ENCODE measurements at regions not wholly inside any gene's neighbourhood (a gene's known extent, or its start where the extent isn't known, plus 50 kb on each side); places are given as distances from the start of the nearest gene placed in this dataset.

DNA sequence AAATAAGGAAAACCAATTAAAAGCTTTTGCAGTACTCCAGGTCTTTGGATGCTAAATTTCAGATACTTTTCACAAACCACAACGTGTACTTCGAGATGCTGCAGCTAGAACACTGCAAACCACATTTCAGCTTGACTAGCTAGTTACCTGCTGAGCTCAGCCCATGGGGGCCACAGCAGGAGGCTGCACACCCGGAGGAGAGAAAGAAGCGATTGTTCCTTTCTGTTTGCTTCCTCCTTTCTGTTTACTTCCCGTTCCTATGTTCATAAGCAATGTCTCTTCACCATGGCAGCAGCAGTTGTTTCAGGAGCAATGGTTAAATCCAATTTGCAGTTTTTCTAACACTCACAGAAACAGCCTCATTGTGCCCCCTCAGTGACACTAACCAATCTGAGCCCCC is 225.6 kb upstream of the FGGY start:
- Histone ChIP-seq H3K4me2 (ENCODE audit: insufficient read depth in 1 of 2, low read depth in 2 of 2, low read length in 2 of 2) (no peak overlapping the region), H3K4me3 (ENCODE audit: extremely low read depth in 1 of 4, insufficient read depth in 2 of 4, low read depth in 3 of 4, low read length in 4 of 4) (no peak overlapping the region), H2BK5ac (ENCODE audit: low read depth, low read length) (peak overlapping the region; percentile 14; the same call in 1 of the 2 replicates), H3K36me3 (ENCODE audit: control insufficient read depth in 2 of 4, insufficient read depth in 4 of 4, low read length in 3 of 4) (no peaks in the 10 kb centered on the region), H3K18ac (ENCODE audit: extremely low read depth, low read length) (peak overlapping the region; percentile 26; the same call in 1 of the 2 replicates), H4K8ac (ENCODE audit: extremely low read depth, insufficient read depth, low read length) (no peak overlapping the region), H3K4ac (replicated peaks; ENCODE audit: insufficient read length, low read depth, low read length) (no peak overlapping the region), H2AFZ (ENCODE audit: low read length) (no peak overlapping the region), H3K79me2 (ENCODE audit: control insufficient read depth in 1 of 2, insufficient read depth in 2 of 2, low read length in 2 of 2) (no peaks in the 10 kb centered on the region), H4K20me1 (replicated peaks in 1 of 2; ENCODE audit: control insufficient read depth in 1 of 2, insufficient read depth in 2 of 2, low read length in 2 of 2) (no peaks in the 10 kb centered on the region), H3K27me3 (replicated peaks in 1 of 4; ENCODE audit: control insufficient read depth in 3 of 4, extremely low read depth in 1 of 4, insufficient read depth in 3 of 4, low read length in 3 of 4) (no peaks in the 10 kb centered on the region), H3K23me2 (ENCODE audit: low read depth, low read length) (no peaks in the 10 kb centered on the region), H3K79me1 (ENCODE audit: low read depth, low read length) (no peaks in the 10 kb centered on the region), H2BK15ac (ENCODE audit: low read length) (no peak overlapping the region), H3K4me1 (replicated peaks in 1 of 4; ENCODE audit: control insufficient read depth in 3 of 4, insufficient read depth in 4 of 4, low read length in 3 of 4) (peaks cover 0 to 21% (median 12%) of the 10 kb centered on the region in 4 experiments; a peak in 5 of 7 replicates), H3K9ac (replicated peaks in 1 of 4; ENCODE audit: extremely low read depth in 1 of 4, low read depth in 3 of 4, low read length in 3 of 4) (no peak overlapping the region), H3K27ac (ENCODE audit: low read depth, low read length) (no peak overlapping the region), H2BK20ac (ENCODE audit: low read length) (peak overlapping the region; percentile 82), H3K23ac (ENCODE audit: insufficient read length) (no peak overlapping the region), H2AK5ac (ENCODE audit: low read depth, low read length) (peak overlapping the region; percentile 60; the same call in 1 of the 2 replicates), H4K5ac (ENCODE audit: insufficient read length, low read depth, low read length) (no peak overlapping the region), H3K56ac (replicated peaks; ENCODE audit: insufficient read length, low read depth, low read length) (no peak overlapping the region), H2BK120ac (replicated peaks; ENCODE audit: low read depth, low read length) (no peak overlapping the region), H3K14ac (ENCODE audit: insufficient read length) (no peak overlapping the region), H2BK12ac (ENCODE audit: low read depth, low read length) (peak overlapping the region; percentile 69; the same call in 1 of the 2 replicates), H4K91ac (replicated peaks; ENCODE audit: insufficient read length, low read length) (peak overlapping the region; percentile 54), H3K9me3 (ENCODE audit: insufficient read depth in 2 of 2, low read depth in 1 of 2, low read length in 1 of 2) (no peaks in the 10 kb centered on the region)
- DNase-seq (ENCODE audit: low read depth in 1 of 2, low spot score in 2 of 2) = no peak
- 0 out of 4 replicates have a peak, but pooled peaks of 1 of the 2 experiments have one; percentile 38 for TF ChIP-seq HDAC2 (IDR thresholded peaks at IDR 0.05; ENCODE audit: borderline replicate concordance in 1 of 2, low read depth in 2 of 2, low read length in 2 of 2)
- no peak for TF ChIP-seq SP1 (IDR thresholded peaks at IDR 0.05; ENCODE audit: low read depth, low read length)
- TF ChIP-seq, protein P1, sequence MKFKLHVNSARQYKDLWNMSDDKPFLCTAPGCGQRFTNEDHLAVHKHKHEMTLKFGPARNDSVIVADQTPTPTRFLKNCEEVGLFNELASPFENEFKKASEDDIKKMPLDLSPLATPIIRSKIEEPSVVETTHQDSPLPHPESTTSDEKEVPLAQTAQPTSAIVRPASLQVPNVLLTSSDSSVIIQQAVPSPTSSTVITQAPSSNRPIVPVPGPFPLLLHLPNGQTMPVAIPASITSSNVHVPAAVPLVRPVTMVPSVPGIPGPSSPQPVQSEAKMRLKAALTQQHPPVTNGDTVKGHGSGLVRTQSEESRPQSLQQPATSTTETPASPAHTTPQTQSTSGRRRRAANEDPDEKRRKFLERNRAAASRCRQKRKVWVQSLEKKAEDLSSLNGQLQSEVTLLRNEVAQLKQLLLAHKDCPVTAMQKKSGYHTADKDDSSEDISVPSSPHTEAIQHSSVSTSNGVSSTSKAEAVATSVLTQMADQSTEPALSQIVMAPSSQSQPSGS (IDR thresholded peaks at IDR 0.05; ENCODE audit: low read length) = no peak
- no peak for TF ChIP-seq RBBP5 (IDR thresholded peaks at IDR 0.05; ENCODE audit: borderline replicate concordance, low read depth, low read length)
- TF ChIP-seq CBX5 (IDR thresholded peaks at IDR 0.05; ENCODE audit: low read depth, low read length) = no peak
- TF ChIP-seq, protein P2, sequence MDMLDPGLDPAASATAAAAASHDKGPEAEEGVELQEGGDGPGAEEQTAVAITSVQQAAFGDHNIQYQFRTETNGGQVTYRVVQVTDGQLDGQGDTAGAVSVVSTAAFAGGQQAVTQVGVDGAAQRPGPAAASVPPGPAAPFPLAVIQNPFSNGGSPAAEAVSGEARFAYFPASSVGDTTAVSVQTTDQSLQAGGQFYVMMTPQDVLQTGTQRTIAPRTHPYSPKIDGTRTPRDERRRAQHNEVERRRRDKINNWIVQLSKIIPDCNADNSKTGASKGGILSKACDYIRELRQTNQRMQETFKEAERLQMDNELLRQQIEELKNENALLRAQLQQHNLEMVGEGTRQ (IDR thresholded peaks at IDR 0.05; ENCODE audit: low read length) = no peak
- no peak for TF ChIP-seq YY1 (IDR thresholded peaks at IDR 0.05; ENCODE audit: low read depth, low read length)
- TF ChIP-seq SRF (IDR thresholded peaks at IDR 0.05; ENCODE audit: low read depth, low read length) = no peak
- no peak for FAIRE-seq
- POLR2A ChIA-PET (ENCODE audit: partially characterized antibody) = no interaction called here
- WGBS, 2 experiments (ENCODE audit: extremely low coverage in 1 of 2, insufficient coverage in 1 of 2, insufficient read length in 1 of 2, insufficient replicate concordance in 2 of 2, low coverage in 1 of 2, low lambda C conversion rate in 2 of 2, missing lambda C conversion rate in 1 of 2) = 84% methylated on average over 5 of the region's 5 CpGs; no CpG with 5 or more reads in 1 of the 2 experiments
- CTCF ChIA-PET (ENCODE audit: partially characterized antibody) = interaction anchor here (1.1 to 1.8 kb wide), 2 partner anchors 16 to 19 kb away, joined by 3 to 5 read pairs; no protein-coding TSS in a partner anchor

Measured in H1 (cell line).